Mesendoderm (in vitro differentiated cells): ENCODE measurements at regions not wholly inside any gene's neighbourhood (a gene's known extent, or its start where the extent isn't known, plus 50 kb on each side); places are given as distances from the start of the nearest gene placed in this dataset.

Experiments
- DNase-seq: peaks from one replicate; pipeline ENCODE4 v3.0.0; 2013
- H2AK5ac ChIP-seq: 2 replicates; pipeline ENCODE4 v1.6.1; 2013; ENCODE audit warnings: low read length, inconsistent platforms
- H2BK120ac ChIP-seq: 2 replicates; pipeline ENCODE4 v1.6.1; 2013; ENCODE audit warnings: low read depth, mild to moderate bottlenecking, low read length, moderate library complexity, mixed read lengths
- H2BK15ac ChIP-seq: replicated peaks from 2 replicates; pipeline ENCODE4 v1.6.1; 2013; ENCODE audit warnings: low read depth, mild to moderate bottlenecking, moderate library complexity
- H2BK5ac ChIP-seq: 2 replicates; pipeline ENCODE4 v1.6.1; 2013; ENCODE audit warnings: low read length, inconsistent platforms
- H3K18ac ChIP-seq: 2 replicates; pipeline ENCODE4 v1.6.1; 2013; ENCODE audit warnings: mild to moderate bottlenecking, low read length, mixed read lengths
- H3K23ac ChIP-seq: one replicate; pipeline ENCODE4 v1.6.1; 2013; ENCODE audit warnings: low read length
- H3K27ac ChIP-seq: 2 replicates; pipeline ENCODE4 v1.5.1; 2013; ENCODE audit warnings: low read depth, mild to moderate bottlenecking, inconsistent platforms, low read length, moderate library complexity
- H3K27me3 ChIP-seq: 2 replicates; pipeline ENCODE4 v1.6.1; 2013; ENCODE audit warnings: low read length, control low read depth, mild to moderate bottlenecking, inconsistent platforms; ENCODE audit not compliant: insufficient read depth, poor library complexity
- H3K36me3 ChIP-seq: 2 replicates; pipeline ENCODE4 v1.6.1; 2013; ENCODE audit warnings: low read length, inconsistent platforms; ENCODE audit not compliant: control insufficient read depth, insufficient read depth
- H3K4ac ChIP-seq: one replicate; pipeline ENCODE4 v1.6.1; 2013; ENCODE audit warnings: low read depth, mild to moderate bottlenecking, low read length, moderate library complexity
- H3K4me1 ChIP-seq: 2 replicates; pipeline ENCODE4 v1.6.1; 2013; ENCODE audit warnings: low read depth, low read length, inconsistent platforms; ENCODE audit not compliant: control insufficient read depth
- H3K4me2 ChIP-seq: 2 replicates; pipeline ENCODE4 v1.6.1; 2013; ENCODE audit warnings: low read length
- H3K4me3 ChIP-seq: 2 replicates; pipeline ENCODE4 v1.5.1; 2013; ENCODE audit warnings: mild to moderate bottlenecking, low read length
- H3K56ac ChIP-seq: one replicate; pipeline ENCODE4 v1.6.1; 2013; ENCODE audit warnings: low read length
- H3K79me1 ChIP-seq: 2 replicates; pipeline ENCODE4 v1.6.1; 2013; ENCODE audit warnings: low read length, inconsistent platforms
- H3K79me2 ChIP-seq: 2 replicates; pipeline ENCODE4 v1.6.1; 2013; ENCODE audit warnings: mild to moderate bottlenecking, low read length; ENCODE audit not compliant: control insufficient read depth, insufficient read depth
- H3K9ac ChIP-seq: 2 replicates; pipeline ENCODE4 v1.6.1; 2013; ENCODE audit warnings: low read length, inconsistent platforms
- H4K5ac ChIP-seq: one replicate; pipeline ENCODE4 v1.6.1; 2013; ENCODE audit warnings: low read length
- H4K8ac ChIP-seq: one replicate; pipeline ENCODE4 v1.6.1; 2013; ENCODE audit warnings: low read depth, mild to moderate bottlenecking, control low read depth, low read length, moderate library complexity
- WGBS: extraction: QIAGEN DNeasy Blood & Tissue Kit; methylation state at CpG from one replicate; pipeline ENCODE4 v1.1.7; 2013; ENCODE audit warnings: low lambda C conversion rate, missing lambda C conversion rate; ENCODE audit not compliant: insufficient coverage; ENCODE audit errors: extremely low coverage; 5-methylcytosine and 5-hydroxymethylcytosine counted together

GRCh38 chr20:48563191-48563870 is 264.5 kb downstream of the PREX1 start:
- Histone ChIP-seq H3K56ac (no peak overlapping the region), H4K5ac (no peak overlapping the region), H3K27me3 (no peaks in the 10 kb centered on the region), H3K79me2 (no peaks in the 10 kb centered on the region), H2BK15ac (no peak overlapping the region), H3K18ac (no peak overlapping the region), H3K36me3 (no peaks in the 10 kb centered on the region), H2BK5ac (no peak overlapping the region), H3K9ac (no peak overlapping the region), H2BK120ac (no peak overlapping the region), H4K8ac (no peak overlapping the region), H3K4me1 (no peaks in the 10 kb centered on the region), H2AK5ac (no peak overlapping the region), H3K4me2 (no peak overlapping the region), H3K4me3 (no peak overlapping the region), H3K79me1 (no peaks in the 10 kb centered on the region), H3K23ac (no peak overlapping the region), H3K4ac (no peak overlapping the region), H3K27ac (no peak overlapping the region)
- no peak for DNase-seq
- WGBS, result no CpG with 5 or more reads among the region's 21 CpGs

- Histone ChIP-seq H3K18ac (no peak overlapping the region), H3K56ac (no peak overlapping the region), H4K5ac (no peak overlapping the region), H2BK5ac (no peak overlapping the region), H3K27me3 (no peaks in the 10 kb centered on the region), H3K27ac (no peak overlapping the region), H4K8ac (no peak overlapping the region), H3K9ac (no peak overlapping the region), H3K4me2 (no peak overlapping the region), H2BK120ac (no peak overlapping the region), H3K23ac (no peak overlapping the region), H2AK5ac (no peak overlapping the region), H3K4me3 (no peak overlapping the region), H3K79me2 (no peaks in the 10 kb centered on the region), H3K4me1 (no peaks in the 10 kb centered on the region), H3K4ac (no peak overlapping the region), H3K79me1 (no peaks in the 10 kb centered on the region), H3K36me3 (no peaks in the 10 kb centered on the region), H2BK15ac (no peak overlapping the region)
- no peak for DNase-seq
- WGBS, result no CpG with 5 or more reads among the region's 5 CpGs
Measured at GRCh38 chr20:48562586-48563116, 265.1 kb downstream of the PREX1 start.

- Histone ChIP-seq H3K4ac (no peak overlapping the region), H3K79me1 (no peaks in the 10 kb centered on the region), H2AK5ac (no peak overlapping the region), H3K36me3 (no peaks in the 10 kb centered on the region), H4K5ac (no peak overlapping the region), H3K23ac (no peak overlapping the region), H3K4me3 (no peak overlapping the region), H3K18ac (no peak overlapping the region), H2BK120ac (no peak overlapping the region), H3K4me1 (no peaks in the 10 kb centered on the region), H2BK15ac (no peak overlapping the region), H2BK5ac (no peak overlapping the region), H3K56ac (no peak overlapping the region), H3K79me2 (no peaks in the 10 kb centered on the region), H3K4me2 (no peak overlapping the region), H3K9ac (no peak overlapping the region), H4K8ac (no peak overlapping the region), H3K27ac (no peak overlapping the region), H3K27me3 (no peaks in the 10 kb centered on the region)
- no CpG with 5 or more reads among the region's 4 CpGs for WGBS
- DNase-seq, result no peak
Measured at GRCh38 chr20:48558906-48559305, 268.9 kb downstream of the PREX1 start.

GRCh38 chr20:48557380-48557779 is 270.4 kb downstream of the PREX1 start:
- H3K79me2 ChIP-seq, result no peaks in the 10 kb centered on the region
- no peak overlapping the region for H3K56ac ChIP-seq
- H4K5ac ChIP-seq, result no peak overlapping the region
- no peak for DNase-seq
- no peak overlapping the region for H3K9ac ChIP-seq
- no peak overlapping the region for H2BK120ac ChIP-seq
- H3K4me3 ChIP-seq, result no peak overlapping the region
- no peak overlapping the region for H3K18ac ChIP-seq
- no peaks in the 10 kb centered on the region for H3K79me1 ChIP-seq
- no CpG with 5 or more reads among the region's 3 CpGs for WGBS
- no peak overlapping the region for H3K27ac ChIP-seq
- H3K4me2 ChIP-seq, result no peak overlapping the region
- H3K27me3 ChIP-seq, result no peaks in the 10 kb centered on the region
- no peak overlapping the region for H2BK15ac ChIP-seq
- H2BK5ac ChIP-seq, result no peak overlapping the region
- no peak overlapping the region for H3K4ac ChIP-seq
- no peak overlapping the region for H4K8ac ChIP-seq
- H3K23ac ChIP-seq, result no peak overlapping the region
- H3K36me3 ChIP-seq, result no peaks in the 10 kb centered on the region
- H3K4me1 ChIP-seq, result no peaks in the 10 kb centered on the region
- H2AK5ac ChIP-seq, result no peak overlapping the region

- Histone ChIP-seq H3K4ac (no peak overlapping the region), H3K27ac (no peak overlapping the region), H3K79me1 (no peaks in the 10 kb centered on the region), H3K56ac (peak overlapping the region; percentile 42), H3K18ac (no peak overlapping the region), H3K79me2 (no peaks in the 10 kb centered on the region), H3K9ac (no peak overlapping the region), H2BK120ac (no peak overlapping the region), H4K5ac (no peak overlapping the region), H3K4me2 (no peak overlapping the region), H2AK5ac (no peak overlapping the region), H4K8ac (no peak overlapping the region), H3K4me3 (no peak overlapping the region), H2BK5ac (no peak overlapping the region), H3K36me3 (no peaks in the 10 kb centered on the region), H3K27me3 (no peaks in the 10 kb centered on the region), H3K4me1 (no peaks in the 10 kb centered on the region), H3K23ac (no peak overlapping the region), H2BK15ac (no peak overlapping the region)
- WGBS, result no CpG with 5 or more reads among the region's 6 CpGs
- peak; percentile 42 for DNase-seq
Measured at GRCh38 chr20:48556956-48557355, 270.8 kb downstream of the PREX1 start.

GRCh38 chr20:48552550-48552949 is 275.2 kb downstream of the PREX1 start:
- H3K18ac ChIP-seq, result no peak overlapping the region
- no peak for DNase-seq
- H2BK120ac ChIP-seq, result no peak overlapping the region
- no CpG with 5 or more reads among the region's 8 CpGs for WGBS
- no peaks in the 10 kb centered on the region for H3K4me1 ChIP-seq
- H3K23ac ChIP-seq, result no peak overlapping the region
- no peak overlapping the region for H2BK15ac ChIP-seq
- no peaks in the 10 kb centered on the region for H3K36me3 ChIP-seq
- H3K56ac ChIP-seq, result no peak overlapping the region
- no peak overlapping the region for H4K5ac ChIP-seq
- no peaks in the 10 kb centered on the region for H3K27me3 ChIP-seq
- no peak overlapping the region for H3K4me3 ChIP-seq
- H2AK5ac ChIP-seq, result no peak overlapping the region
- no peak overlapping the region for H4K8ac ChIP-seq
- H3K27ac ChIP-seq, result no peak overlapping the region
- H3K4ac ChIP-seq, result no peak overlapping the region
- H2BK5ac ChIP-seq, result no peak overlapping the region
- no peaks in the 10 kb centered on the region for H3K79me2 ChIP-seq
- H3K4me2 ChIP-seq, result no peak overlapping the region
- H3K9ac ChIP-seq, result no peak overlapping the region
- H3K79me1 ChIP-seq, result no peaks in the 10 kb centered on the region
